Omental fat pad (tissue), 3 donors: ENCODE measurements at regions not wholly inside any gene's neighbourhood (a gene's known extent, or its start where the extent isn't known, plus 50 kb on each side); places are given as distances from the start of the nearest gene placed in this dataset.

Source experiments
- ATAC-seq: fragments of 150-250 bp; one replicate; pipeline ENCODE4 v1.9.1; 2016; ENCODE audit warnings: mild to moderate bottlenecking, moderate library complexity; ENCODE audit not compliant: low FRiP score
- DNase-seq: peaks from one replicate; pipeline ENCODE4 v3.0.0-alpha.2; 2019; ENCODE audit warnings: low spot score
- TF ChIP-seq, protein P1 (sequence below), 3 donors: fragments of 450-650 bp; IDR thresholded peaks; one replicate each; pipeline ENCODE4 v1.5.1; 2016 to 2017; ENCODE audit warnings: antibody characterized with exemption in 3 of 3, mild to moderate bottlenecking in 3 of 3, moderate library complexity in 2 of 3

DNA sequence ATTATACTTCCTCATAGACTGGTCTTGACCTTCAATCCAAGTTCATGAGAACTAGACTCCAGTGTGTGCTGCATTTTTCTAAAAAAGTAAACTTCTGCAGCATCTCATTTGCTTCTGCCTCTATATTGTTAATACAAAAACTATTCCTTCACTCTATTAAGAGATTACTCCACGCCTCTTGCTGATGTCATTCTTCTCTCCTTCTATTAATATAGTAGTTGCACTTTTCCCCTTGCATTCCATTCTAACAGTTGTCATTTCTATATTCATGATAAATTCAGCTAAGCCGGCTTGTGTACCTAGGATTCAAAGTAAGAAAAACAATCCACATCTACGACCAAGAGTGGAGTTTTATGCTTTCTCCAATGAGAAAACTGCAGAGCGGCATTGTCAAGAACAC, 480.4 kb upstream of the NOVA1 start:
- TF ChIP-seq, protein P1, sequence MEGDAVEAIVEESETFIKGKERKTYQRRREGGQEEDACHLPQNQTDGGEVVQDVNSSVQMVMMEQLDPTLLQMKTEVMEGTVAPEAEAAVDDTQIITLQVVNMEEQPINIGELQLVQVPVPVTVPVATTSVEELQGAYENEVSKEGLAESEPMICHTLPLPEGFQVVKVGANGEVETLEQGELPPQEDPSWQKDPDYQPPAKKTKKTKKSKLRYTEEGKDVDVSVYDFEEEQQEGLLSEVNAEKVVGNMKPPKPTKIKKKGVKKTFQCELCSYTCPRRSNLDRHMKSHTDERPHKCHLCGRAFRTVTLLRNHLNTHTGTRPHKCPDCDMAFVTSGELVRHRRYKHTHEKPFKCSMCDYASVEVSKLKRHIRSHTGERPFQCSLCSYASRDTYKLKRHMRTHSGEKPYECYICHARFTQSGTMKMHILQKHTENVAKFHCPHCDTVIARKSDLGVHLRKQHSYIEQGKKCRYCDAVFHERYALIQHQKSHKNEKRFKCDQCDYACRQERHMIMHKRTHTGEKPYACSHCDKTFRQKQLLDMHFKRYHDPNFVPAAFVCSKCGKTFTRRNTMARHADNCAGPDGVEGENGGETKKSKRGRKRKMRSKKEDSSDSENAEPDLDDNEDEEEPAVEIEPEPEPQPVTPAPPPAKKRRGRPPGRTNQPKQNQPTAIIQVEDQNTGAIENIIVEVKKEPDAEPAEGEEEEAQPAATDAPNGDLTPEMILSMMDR (IDR thresholded peaks at IDR 0.05): no peak
- no peak for ATAC-seq
- DNase-seq: no peak

DNA sequence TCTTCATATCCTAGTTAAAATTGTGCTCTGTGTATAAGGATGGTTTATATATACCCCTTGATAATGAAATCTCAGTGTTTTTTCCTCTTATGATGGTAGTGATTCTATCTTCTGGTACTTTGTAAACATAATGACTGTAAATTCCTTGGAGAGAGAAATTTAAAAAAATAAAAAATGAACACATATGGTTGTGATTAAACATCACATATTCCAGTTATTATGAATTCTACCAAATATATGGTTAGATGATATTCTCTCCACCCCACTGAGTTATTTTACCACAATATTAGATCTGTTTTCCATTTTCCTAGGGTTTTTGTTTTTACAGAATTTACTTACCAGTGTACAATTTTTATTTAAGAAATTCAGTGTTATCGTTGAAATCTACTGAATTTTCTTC, 481.9 kb upstream of the NOVA1 start:
- no peak for ATAC-seq
- TF ChIP-seq, protein P1 (IDR thresholded peaks at IDR 0.05): no peak

GRCh38 chr14:27085500-27085899, 487.7 kb upstream of the NOVA1 start:
- TF ChIP-seq, protein P1 (IDR thresholded peaks at IDR 0.05): no peak
- ATAC-seq (no peak), DNase-seq (no peak)

More for the DNA sequence above, 481.9 kb upstream of the NOVA1 start:
- DNase-seq: no peak

GRCh38 chr14:27090716-27091115, 492.9 kb upstream of the NOVA1 start:
- ATAC-seq (no peak), DNase-seq (no peak)
- TF ChIP-seq, protein P1 (IDR thresholded peaks at IDR 0.05): no peak

DNA sequence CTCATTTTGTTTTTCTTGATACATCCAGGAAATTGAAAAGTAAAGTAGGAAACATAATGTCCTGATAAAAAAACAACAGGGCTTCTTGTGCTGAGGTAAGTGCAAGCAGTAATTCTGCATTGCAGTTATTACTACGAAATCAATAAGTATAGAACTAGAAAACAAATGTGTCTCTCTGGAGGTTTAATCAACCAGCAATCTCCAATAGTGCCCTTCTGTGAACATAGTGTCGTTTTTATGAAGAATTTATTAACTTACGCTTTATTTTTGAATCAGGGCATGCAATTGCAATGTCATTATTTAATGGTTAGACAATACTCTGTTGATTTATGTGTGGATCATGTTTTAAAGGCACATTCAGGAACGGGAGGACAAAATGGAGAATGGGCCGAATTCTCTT, 494.1 kb upstream of the NOVA1 start:
- ATAC-seq (no peak), DNase-seq (no peak)
- TF ChIP-seq, protein P1 (IDR thresholded peaks at IDR 0.05): no peak

DNA sequence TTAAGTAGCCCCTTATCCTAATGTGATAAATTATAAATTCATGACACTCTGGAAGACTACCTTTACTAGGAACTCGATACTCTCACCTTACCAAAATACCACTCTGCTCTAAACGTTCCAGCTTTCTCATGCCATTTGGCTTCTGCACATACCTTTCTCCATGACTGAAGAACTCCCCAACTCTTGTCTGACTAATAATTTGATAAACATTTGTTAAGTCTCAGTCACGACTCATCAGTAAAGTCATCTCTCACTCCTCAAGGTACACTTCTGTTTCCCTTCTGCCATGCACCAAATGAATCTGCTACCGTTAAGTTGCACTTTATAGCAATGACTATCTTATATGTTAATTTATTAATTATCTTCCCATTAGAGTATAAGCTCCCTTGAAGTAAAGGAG, 498.3 kb upstream of the NOVA1 start:
- TF ChIP-seq, protein P1 (IDR thresholded peaks at IDR 0.05): no peak
- DNase-seq (no peak), ATAC-seq (no peak)

- DNase-seq (no peak), ATAC-seq (no peak)
- TF ChIP-seq, protein P1 (IDR thresholded peaks at IDR 0.05): no peak
Measured at GRCh38 chr14:27098451-27098850, 500.6 kb upstream of the NOVA1 start.
